ENCODE measurements at regions not wholly inside any gene's neighbourhood (a gene's known extent, or its start where the extent isn't known, plus 50 kb on each side); places are given as distances from the start of the nearest gene placed in this dataset.

DNA sequence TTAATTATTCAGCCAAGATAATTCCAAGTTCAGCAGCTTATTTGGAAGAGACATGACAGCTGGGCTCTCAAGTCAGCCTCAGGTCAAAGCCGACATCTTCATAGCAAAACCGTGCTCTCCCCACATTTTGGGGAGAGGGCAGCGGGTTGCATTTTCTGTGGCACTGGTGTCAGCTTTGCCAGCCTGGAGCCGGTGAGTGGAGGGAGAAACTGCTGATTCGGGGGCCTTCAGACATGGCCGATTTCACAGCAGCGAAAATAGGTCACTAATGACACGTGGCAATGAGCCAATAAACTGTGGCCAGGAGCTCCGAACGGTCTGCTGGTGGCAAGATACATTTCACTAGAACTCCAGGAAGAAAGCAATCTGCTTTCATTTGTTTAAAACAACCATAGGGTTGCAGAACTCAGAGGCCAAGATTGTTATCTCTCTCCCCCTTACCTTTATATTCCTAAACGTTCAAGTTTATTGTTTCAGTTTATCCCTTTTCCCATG, 173.2 kb downstream of the CAND1 start:
- TF ChIP-seq, protein P1, sequence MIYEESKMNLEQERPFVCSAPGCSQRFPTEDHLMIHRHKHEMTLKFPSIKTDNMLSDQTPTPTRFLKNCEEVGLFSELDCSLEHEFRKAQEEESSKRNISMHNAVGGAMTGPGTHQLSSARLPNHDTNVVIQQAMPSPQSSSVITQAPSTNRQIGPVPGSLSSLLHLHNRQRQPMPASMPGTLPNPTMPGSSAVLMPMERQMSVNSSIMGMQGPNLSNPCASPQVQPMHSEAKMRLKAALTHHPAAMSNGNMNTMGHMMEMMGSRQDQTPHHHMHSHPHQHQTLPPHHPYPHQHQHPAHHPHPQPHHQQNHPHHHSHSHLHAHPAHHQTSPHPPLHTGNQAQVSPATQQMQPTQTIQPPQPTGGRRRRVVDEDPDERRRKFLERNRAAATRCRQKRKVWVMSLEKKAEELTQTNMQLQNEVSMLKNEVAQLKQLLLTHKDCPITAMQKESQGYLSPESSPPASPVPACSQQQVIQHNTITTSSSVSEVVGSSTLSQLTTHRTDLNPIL (CRISPR knock-in tag; IDR thresholded peaks at IDR 0.05; ENCODE audit: low read depth) = no peak
- TF ChIP-seq, protein P2, sequence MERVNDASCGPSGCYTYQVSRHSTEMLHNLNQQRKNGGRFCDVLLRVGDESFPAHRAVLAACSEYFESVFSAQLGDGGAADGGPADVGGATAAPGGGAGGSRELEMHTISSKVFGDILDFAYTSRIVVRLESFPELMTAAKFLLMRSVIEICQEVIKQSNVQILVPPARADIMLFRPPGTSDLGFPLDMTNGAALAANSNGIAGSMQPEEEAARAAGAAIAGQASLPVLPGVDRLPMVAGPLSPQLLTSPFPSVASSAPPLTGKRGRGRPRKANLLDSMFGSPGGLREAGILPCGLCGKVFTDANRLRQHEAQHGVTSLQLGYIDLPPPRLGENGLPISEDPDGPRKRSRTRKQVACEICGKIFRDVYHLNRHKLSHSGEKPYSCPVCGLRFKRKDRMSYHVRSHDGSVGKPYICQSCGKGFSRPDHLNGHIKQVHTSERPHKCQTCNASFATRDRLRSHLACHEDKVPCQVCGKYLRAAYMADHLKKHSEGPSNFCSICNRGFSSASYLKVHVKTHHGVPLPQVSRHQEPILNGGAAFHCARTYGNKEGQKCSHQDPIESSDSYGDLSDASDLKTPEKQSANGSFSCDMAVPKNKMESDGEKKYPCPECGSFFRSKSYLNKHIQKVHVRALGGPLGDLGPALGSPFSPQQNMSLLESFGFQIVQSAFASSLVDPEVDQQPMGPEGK (CRISPR knock-in tag; IDR thresholded peaks at IDR 0.05; ENCODE audit: borderline replicate concordance) = no peak

Measured in SK-N-SH treated with all-trans-retinoic acid at 6 μM for 48 hours (cell line).